Nucleus accumbens (tissue), 56 donors: ENCODE measurements at regions not wholly inside any gene's neighbourhood (a gene's known extent, or its start where the extent isn't known, plus 50 kb on each side); places are given as distances from the start of the nearest gene placed in this dataset.

Experiments
- DNase-seq, 56 donors: peaks; one replicate each; lab custom pipeline; 2025; lab: John Stamatoyannopoulos, UW

GRCh38 chr4:167290678-167291077 is 56.4 kb upstream of the SPOCK3 start:
- no peak for DNase-seq

GRCh38 chr4:167308876-167309275 is 74.6 kb upstream of the SPOCK3 start:
- DNase-seq = no peak

DNA sequence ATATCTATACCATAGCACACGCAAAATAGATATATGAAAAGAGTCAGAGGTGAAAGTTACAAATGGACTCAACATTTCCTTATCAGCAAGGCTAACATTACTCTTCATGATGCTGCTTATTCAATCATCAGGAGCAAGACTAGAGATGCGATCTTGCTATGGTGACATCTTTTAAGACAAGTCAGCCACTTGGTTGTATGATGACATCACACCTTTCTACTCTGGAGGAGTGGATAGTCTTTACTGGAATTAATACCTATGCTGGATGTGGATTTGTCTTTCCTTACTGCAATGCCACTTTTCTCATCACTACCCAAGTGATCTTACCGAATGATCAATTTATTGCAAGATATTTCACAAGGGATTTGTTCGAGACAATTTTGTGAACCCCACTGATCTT is 87.0 kb upstream of the SPOCK3 start:
- DNase-seq = no peak

DNA sequence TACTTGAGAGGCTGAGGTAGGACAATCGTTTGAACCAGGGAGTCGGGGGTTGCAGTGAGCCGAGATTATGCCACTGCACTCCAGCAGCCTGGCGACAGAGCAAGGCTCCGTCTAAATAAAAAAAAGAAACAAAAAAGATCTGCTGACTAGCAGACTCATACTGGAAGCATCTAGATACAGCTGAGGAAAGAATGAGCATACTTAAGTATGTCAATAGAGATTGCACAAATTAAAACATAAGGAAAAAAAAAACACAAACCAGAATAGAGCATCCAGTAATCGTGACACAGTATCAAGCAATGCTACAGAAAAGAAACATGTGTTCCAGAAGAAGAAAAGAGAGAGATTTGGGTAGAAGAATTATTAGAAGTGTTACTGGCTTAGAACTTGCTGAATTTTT is 105.5 kb upstream of the SPOCK3 start:
- no peak for DNase-seq

DNA sequence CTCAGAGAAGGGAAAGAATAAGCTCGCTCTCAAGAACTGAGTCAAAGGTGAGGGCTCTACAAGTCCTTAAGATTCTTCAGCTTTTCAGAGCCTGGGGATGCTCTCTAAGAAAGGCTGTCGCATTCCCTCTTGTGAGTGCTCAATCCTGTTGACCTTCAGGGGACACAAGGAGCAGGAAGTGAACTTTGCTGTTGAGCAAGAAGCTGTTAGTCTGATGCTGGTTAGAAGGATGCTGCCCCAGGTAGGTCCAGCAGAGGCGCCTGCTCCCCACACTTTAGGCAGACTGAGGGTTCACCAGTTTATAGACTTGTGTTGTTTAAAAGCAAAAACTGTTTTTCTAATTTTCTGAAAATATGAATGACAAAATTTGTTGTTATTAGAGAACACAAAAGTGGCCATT is 125.4 kb upstream of the SPOCK3 start:
- no peak for DNase-seq

DNA sequence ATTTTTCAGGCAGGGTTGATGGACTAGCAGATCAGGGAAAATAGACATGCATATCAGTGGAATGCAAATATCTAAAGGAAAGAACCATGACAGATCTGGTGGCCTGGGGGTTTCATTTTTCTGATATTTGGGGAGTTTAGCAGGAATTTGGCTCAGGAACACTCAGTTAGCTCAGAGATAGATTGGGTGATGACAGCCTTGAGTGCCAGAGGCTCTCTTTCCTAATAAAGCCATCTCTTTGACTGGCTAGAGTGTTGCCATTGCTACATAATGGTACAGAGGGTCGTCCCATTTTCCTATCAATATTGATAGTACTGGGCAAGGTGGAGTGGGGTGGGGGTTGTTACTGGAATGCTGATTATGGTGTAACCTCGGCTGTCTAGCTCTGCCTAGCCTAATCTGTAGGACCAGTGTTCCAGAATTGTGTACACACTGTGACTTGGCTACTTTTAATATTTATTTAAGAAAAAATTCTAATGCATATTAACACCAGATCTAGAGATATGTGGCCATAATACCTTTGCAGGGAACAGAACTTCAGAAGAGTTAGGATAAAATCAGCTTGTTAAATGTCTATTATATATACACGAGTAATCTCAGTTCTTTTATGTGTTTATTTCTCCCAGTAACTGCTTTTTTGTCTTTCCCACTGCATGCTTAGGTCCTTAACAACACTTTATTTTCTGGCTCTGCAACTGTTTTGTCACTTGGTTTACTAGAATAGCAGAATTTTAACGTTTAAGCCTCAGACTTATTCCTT is 145.0 kb upstream of the SPOCK3 start:
- DNase-seq = no peak

- no peak for DNase-seq
Measured at GRCh38 chr4:167380964-167381363, 146.7 kb upstream of the SPOCK3 start.

GRCh38 chr4:167383291-167383690 is 149.0 kb upstream of the SPOCK3 start:
- no peak for DNase-seq

GRCh38 chr4:167397586-167397985 is 163.3 kb upstream of the SPOCK3 start:
- DNase-seq = no peak

DNA sequence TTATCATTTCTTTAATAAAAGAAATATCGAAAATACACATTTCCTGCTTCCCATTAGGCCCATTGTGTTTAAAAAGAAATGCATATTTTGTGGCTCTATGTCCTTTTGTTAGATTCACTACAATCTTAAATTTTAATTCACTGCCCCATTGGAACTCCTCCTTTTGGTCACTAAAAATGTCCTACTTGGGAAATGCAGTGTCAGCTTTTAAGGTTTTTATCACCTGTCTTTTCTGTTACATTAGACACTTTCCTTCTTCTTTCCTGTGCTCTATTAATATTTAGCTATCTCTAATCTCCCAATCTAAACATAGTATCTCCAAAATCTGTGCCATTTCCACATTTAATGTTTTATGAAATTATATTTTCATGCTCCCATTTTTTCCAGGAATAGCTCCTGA is 164.9 kb upstream of the SPOCK3 start:
- DNase-seq = no peak

DNA sequence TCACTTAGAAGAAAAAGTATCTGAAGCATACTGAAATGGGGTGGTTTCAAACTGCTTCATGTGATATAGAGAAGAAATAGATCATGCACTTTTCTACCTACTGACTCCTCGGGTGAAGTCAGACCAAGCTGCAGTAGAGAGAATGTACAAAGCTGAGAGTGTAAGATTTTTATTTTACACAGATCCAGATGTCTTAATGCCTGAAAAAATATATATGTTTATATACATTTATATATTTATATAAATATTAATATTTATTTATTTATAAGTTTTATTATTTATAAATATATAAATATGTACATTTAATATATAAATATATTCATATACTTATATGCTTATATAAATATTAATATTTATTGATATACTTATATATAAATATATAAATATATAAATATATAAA is 171.9 kb upstream of the SPOCK3 start:
- no peak for DNase-seq

- no peak for DNase-seq
Measured at GRCh38 chr4:167415461-167415860, 181.2 kb upstream of the SPOCK3 start.

DNA sequence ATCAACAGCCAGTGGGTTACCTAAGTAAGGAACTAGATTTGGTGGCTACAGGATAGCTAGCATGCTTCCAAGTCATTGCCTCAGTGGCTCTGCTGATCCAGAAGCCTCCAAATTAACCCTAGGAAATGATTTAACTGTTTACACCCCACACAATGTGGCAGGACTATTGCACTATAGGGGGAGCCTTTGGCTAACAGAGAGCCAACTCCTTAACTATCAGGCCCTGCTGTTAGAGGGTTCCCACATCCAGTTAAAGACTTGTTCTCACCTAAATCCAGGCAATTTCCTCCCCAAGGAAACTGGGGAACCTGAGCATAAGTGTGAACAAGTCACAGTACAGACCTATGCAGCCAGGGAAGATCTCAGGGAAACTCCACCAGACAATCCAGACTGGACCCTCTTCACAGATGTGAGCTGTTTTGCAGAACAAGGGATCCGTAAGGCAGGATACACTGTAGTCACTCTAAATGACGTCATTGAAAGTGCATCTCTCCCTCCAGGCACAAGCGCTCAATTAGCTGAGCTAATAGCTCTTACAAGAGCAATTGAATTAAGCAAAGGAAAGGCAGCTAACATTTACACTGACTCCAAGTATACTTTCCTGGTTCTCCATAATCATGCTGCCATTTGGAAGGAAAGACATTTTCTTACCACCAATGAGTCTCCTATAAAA is 185.3 kb upstream of the SPOCK3 start:
- no peak for DNase-seq

- DNase-seq = no peak
Measured at GRCh38 chr4:167421201-167421600, 186.9 kb upstream of the SPOCK3 start.

- DNase-seq = no peak
Measured at GRCh38 chr4:167424341-167425256, 190.3 kb upstream of the SPOCK3 start.

GRCh38 chr4:167428156-167428555 is 193.9 kb upstream of the SPOCK3 start:
- DNase-seq = no peak

GRCh38 chr4:167431371-167431770 is 197.1 kb upstream of the SPOCK3 start:
- no peak for DNase-seq

DNA sequence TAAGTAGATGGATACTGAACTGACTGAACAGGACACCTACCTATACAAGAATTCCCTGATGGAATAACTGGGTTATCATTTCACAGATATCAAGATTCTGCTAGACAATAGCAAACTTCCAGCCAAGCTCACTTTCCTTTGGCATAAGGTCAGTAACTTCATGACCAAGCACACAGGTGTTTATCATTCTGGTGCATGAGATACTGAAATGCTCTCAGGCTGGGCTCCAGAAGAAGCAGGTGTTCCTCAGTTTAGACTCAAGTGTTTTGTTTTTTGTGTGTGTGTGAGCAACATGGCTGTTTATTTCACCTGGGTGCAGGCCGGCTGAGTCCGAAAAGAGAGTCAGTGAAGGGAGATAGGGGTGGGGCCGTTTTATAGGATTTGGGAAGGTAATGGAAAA is 201.5 kb upstream of the SPOCK3 start:
- no peak for DNase-seq

GRCh38 chr4:167443841-167444240 is 209.5 kb upstream of the SPOCK3 start:
- DNase-seq = no peak

DNA sequence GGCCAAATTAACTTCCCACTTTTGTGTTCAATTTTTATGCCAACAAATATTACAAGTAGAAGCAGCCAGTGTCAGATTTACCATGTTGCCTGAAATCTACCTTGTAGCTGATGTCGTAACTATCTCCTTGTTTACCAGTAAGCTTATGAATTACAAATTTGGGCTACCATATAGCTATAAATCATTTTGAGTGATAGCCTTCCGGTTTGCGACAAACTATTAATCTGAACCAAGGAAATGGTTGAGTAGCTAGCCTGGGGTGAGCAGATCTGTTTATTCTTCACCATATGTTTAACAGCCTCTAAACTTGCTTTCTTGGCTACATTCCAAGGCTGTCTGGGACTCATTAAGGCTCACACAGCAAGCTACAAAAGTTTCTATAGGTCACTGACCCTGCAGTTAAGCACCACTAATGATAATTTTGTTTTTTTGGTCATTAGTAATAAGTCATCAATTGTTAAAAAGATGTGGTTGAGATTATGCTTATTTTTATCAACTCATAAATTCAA is 218.7 kb upstream of the SPOCK3 start:
- no peak for DNase-seq

GRCh38 chr4:167456619-167457018 is 222.3 kb upstream of the SPOCK3 start:
- DNase-seq = no peak
